Esophagus squamous epithelium (tissue), 5 donors: ENCODE measurements at regions not wholly inside any gene's neighbourhood (a gene's known extent, or its start where the extent isn't known, plus 50 kb on each side); places are given as distances from the start of the nearest gene placed in this dataset.

Source experiments
- DNase-seq: peaks from one replicate; lab custom pipeline; 2025; lab: John Stamatoyannopoulos, UW
- H3K27ac ChIP-seq, 4 donors: fragments of 200-600 bp; sonication (generic); one replicate each; pipeline ENCODE4 v1.5.1; 2016 to 2019; ENCODE audit warnings: mild to moderate bottlenecking in 1 of 4
- H3K27me3 ChIP-seq, 4 donors: fragments of 200-600 bp; sonication (generic); 1 replicate in 3 of 4; 2 replicates in 1 of 4; pipeline versions ENCODE4 v1.5.1 to v1.6.0; 2017 to 2021; ENCODE audit warnings: antibody characterized with exemption in 1 of 4
- H3K36me3 ChIP-seq, 3 donors: fragments of 200-600 bp; sonication (generic); one replicate each; pipeline ENCODE4 v1.5.1; 2016 to 2019
- H3K4me1 ChIP-seq, 3 donors: fragments of 200-600 bp; sonication (generic); one replicate each; pipeline ENCODE4 v1.5.1; 2017 to 2019
- H3K4me3 ChIP-seq, 4 donors: fragments of 200-600 bp; sonication (generic); 1 replicate in 3 of 4; 2 replicates in 1 of 4; pipeline ENCODE4 v1.5.1; 2016 to 2019; ENCODE audit warnings: mild to moderate bottlenecking in 2 of 4, moderate library complexity in 1 of 4
- H3K9me3 ChIP-seq, 3 donors: fragments of 200-600 bp; sonication (generic); one replicate each; pipeline ENCODE4 v1.5.1; 2016 to 2019
- CTCF ChIP-seq, 6 experiments: fragments of 450-650 bp in 4 of 6; fragments of 200-600 bp in 2 of 6; sonication (generic) in 2 of 6; IDR thresholded peaks; one replicate each; pipeline ENCODE4 v1.5.1; 2016 to 2019; ENCODE audit warnings: antibody characterized with exemption in 6 of 6, mild to moderate bottlenecking in 4 of 6, moderate library complexity in 4 of 6
- POLR2A ChIP-seq, 4 donors: fragments of 450-650 bp; IDR thresholded peaks; one replicate each; pipeline ENCODE4 v1.6.1; 2017; ENCODE audit warnings: antibody characterized with exemption in 4 of 4, mild to moderate bottlenecking in 4 of 4, moderate library complexity in 3 of 4
- WGBS, 2 donors: methylation state at CpG; one replicate each; pipeline ENCODE4 v1.1.5; 2018; 5-methylcytosine and 5-hydroxymethylcytosine counted together
- intact Hi-C: fragments of 100-400 bp; cut with DNase I; formaldehyde crosslinking; loops from one replicate; pipeline ENCODE4 v1.15.0; 2022
- donor health status: DM: yes; HTN: yes; CAD: no.

DNA sequence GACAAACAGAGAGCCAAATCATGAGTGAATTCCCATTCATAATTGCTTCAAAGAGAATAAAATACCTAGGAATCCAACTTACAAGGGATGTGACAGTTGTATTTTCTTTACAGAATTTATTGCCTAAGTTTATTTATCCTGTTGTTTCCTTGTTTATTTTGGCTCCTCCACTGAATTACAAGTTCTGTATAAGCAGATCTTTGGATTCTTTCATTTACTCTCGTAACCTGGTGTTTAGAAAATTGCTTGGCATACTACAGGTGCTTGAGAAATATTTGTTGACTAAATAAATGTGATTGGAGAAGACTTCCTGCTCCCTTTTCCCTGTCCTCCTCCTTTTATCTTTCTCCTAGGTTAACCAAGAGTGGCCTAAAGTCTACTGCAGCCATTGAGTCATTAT lies 455.6 kb downstream of the TMEM38B start:
- Histone ChIP-seq H3K9me3 (no peaks in the 10 kb centered on the region), H3K36me3 (no peaks in the 10 kb centered on the region), H3K27me3 (no peaks in the 10 kb centered on the region), H3K27ac (no peak overlapping the region), H3K4me3 (no peak overlapping the region), H3K4me1 (no peaks in the 10 kb centered on the region)
- DNase-seq, result no peak
- no peak for TF ChIP-seq CTCF (IDR thresholded peaks at IDR 0.05)
- no peak for TF ChIP-seq POLR2A (IDR thresholded peaks at IDR 0.05)
- 19 to 22% methylated on average over 1 of the region's 1 CpG for WGBS, 2 donors
- intact Hi-C loops, result no loop called here

- Histone ChIP-seq H3K4me1 (no peaks in the 10 kb centered on the region), H3K4me3 (no peak overlapping the region), H3K9me3 (no peaks in the 10 kb centered on the region), H3K27ac (no peak overlapping the region), H3K36me3 (no peaks in the 10 kb centered on the region), H3K27me3 (no peaks in the 10 kb centered on the region)
- 21 to 69% methylated on average over 1 of the region's 1 CpG for WGBS, 2 donors
- TF ChIP-seq CTCF (IDR thresholded peaks at IDR 0.05) (no peak), POLR2A (IDR thresholded peaks at IDR 0.05) (no peak)
- intact Hi-C loops, result no loop called here
- DNase-seq, result no peak
Measured at GRCh38 chr9:106156465-106156864, 462.1 kb downstream of the TMEM38B start.

DNA sequence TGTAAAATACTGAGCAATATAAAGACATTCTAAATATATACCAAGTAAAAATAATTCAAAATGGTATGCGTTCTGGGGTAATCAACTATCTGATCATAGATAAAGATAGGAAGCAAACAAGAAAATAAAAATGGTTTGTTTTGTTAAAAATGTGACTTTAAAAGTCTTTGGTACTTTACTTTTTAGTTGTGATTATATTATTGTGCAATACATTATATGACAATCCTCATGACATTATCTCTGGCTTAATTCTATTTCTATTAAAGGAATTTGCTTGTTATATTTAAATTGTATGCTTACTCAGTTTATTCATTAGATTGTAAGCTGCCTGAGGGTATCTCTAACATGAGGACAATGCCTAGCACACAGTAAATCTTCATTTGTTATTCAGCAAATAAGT lies 477.9 kb downstream of the TMEM38B start:
- no peaks in the 10 kb centered on the region for H3K36me3 ChIP-seq
- TF ChIP-seq POLR2A (IDR thresholded peaks at IDR 0.05) (no peak), CTCF (IDR thresholded peaks at IDR 0.05) (no peak)
- no peaks in the 10 kb centered on the region for H3K9me3 ChIP-seq
- no peak overlapping the region for H3K4me3 ChIP-seq
- H3K27me3 ChIP-seq, result no peaks in the 10 kb centered on the region
- no peak for DNase-seq
- no peak overlapping the region for H3K27ac ChIP-seq
- H3K4me1 ChIP-seq, result no peaks in the 10 kb centered on the region
- WGBS, 2 donors, result 93 to 94% methylated on average over 1 of the region's 1 CpG
- intact Hi-C loops, result no loop called here

DNA sequence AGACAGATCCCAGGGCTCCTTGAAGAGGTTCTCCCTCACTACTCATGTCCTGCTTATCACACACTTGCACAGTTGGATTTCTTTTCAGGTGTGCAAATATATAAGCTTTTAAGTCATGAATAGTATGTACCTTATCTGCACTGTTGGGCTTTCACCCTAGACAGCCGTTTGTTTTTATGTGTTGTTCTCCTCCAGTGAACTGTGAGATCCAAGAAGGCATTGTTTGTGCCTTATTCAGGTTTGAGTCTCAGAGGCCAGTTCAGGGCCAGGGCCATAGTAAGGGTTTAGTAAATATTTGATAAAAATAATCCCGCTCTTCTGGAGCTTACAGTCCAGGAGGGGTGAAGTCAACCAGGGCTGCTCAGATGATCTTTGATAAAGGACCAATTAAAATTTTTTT lies 480.0 kb downstream of the TMEM38B start:
- Histone ChIP-seq H3K27me3 (no peaks in the 10 kb centered on the region), H3K36me3 (no peaks in the 10 kb centered on the region), H3K9me3 (no peaks in the 10 kb centered on the region), H3K27ac (no peak overlapping the region), H3K4me3 (no peak overlapping the region), H3K4me1 (no peaks in the 10 kb centered on the region)
- TF ChIP-seq POLR2A (IDR thresholded peaks at IDR 0.05) (no peak), CTCF (IDR thresholded peaks at IDR 0.05) (no peak)
- intact Hi-C loops, result no loop called here
- WGBS, 2 donors, result 39 to 57% methylated on average over 2 of the region's 2 CpGs
- DNase-seq, result no peak

DNA sequence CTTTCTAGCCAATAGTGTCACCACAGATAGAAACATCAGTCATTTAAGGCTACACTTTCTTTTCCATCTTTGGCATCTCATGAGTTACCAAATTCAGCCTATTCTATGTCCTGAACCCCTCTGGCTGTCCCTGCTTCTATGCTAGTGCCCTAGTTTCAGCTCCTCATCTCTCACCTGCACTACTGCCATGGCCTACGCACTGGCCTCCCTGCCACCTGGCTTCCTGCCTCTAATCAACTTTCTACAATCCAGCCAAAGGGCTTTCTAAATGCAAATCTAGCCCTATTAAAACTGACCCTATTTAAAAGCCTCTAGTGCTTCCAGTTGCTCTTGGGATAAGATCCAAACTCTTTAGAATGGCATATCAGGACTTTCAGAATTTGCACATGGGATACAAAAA lies 482.9 kb downstream of the TMEM38B start:
- H3K27me3 ChIP-seq, result no peaks in the 10 kb centered on the region
- intact Hi-C loops, result no loop called here
- no peak overlapping the region for H3K27ac ChIP-seq
- TF ChIP-seq POLR2A (IDR thresholded peaks at IDR 0.05), result no peak
- TF ChIP-seq CTCF (IDR thresholded peaks at IDR 0.05), result no peak
- H3K36me3 ChIP-seq, result no peaks in the 10 kb centered on the region
- H3K4me1 ChIP-seq, result no peaks in the 10 kb centered on the region
- DNase-seq, result no peak
- H3K9me3 ChIP-seq, result no peaks in the 10 kb centered on the region
- H3K4me3 ChIP-seq, result no peak overlapping the region
- WGBS, 2 donors, result 83 to 90% methylated on average over 1 of the region's 1 CpG
